ENCODE measurements at regions not wholly inside any gene's neighbourhood (a gene's known extent, or its start where the extent isn't known, plus 50 kb on each side); places are given as distances from the start of the nearest gene placed in this dataset.

DNA sequence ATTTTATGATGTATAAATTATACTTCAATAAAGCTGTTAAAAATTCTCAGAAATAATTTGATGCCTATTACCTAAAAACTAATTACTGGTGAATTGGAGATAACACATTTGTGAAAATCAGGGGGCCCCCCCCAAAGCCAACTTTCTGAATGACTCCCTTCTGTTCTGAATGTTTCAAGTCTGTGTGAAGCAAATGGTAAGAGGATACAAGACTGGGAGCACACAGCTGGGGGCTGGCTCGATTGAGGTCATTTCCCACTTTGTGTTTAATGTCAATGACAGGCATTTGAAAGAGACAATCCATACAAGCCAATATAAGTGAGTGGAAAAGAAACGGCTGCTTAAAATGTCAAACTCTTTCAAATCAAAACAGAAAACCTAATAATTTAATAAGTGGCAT, 155.8 kb downstream of the SH2D1A start:
- DNase-seq (ENCODE audit: low read depth, low spot score): no peak
- no peak for TF ChIP-seq CTCF (conservative IDR thresholded peaks at IDR 0.05)
- Mint-ChIP-seq H3K4me1 (peaks cover 40% of the 10 kb centered on the region), H3K27me3 (ENCODE audit: low read depth) (no peaks in the 10 kb centered on the region), H3K36me3 (ENCODE audit: low read depth) (no peaks in the 10 kb centered on the region), H3K4me3 (no peak overlapping the region), H3K9me3 (no peaks in the 10 kb centered on the region), H3K27ac (ENCODE audit: unreplicated experiment) (no peak overlapping the region)

DNA sequence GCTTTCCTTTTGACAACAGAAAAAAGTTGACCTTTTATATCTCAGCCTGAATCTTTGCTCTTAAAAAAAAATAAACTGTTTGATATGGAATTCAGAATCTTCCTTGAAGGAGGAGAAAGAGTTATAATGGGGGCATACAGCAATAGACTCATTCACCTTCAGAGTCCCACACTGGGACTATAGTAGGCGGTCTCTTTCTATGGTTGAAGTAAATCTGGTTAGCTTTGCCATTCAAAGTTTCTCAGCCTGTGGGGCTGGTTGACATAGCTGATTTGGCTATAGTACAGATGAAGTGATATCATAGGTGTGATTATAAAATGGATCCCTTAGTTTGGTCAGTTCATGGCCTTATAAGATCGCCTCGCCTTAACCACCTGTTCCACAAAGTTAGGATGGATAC, 156.2 kb downstream of the SH2D1A start:
- no peak for DNase-seq (ENCODE audit: low read depth, low spot score)
- Mint-ChIP-seq H3K36me3 (ENCODE audit: low read depth) (no peaks in the 10 kb centered on the region), H3K27me3 (ENCODE audit: low read depth) (no peaks in the 10 kb centered on the region), H3K4me1 (peaks cover 40% of the 10 kb centered on the region), H3K9me3 (no peaks in the 10 kb centered on the region), H3K27ac (ENCODE audit: unreplicated experiment) (no peak overlapping the region), H3K4me3 (no peak overlapping the region)
- no peak for TF ChIP-seq CTCF (conservative IDR thresholded peaks at IDR 0.05)

GRCh38 chrX:124504111-124504983, 158.0 kb downstream of the SH2D1A start:
- Mint-ChIP-seq H3K27ac (ENCODE audit: unreplicated experiment) (no peak overlapping the region), H3K4me3 (no peak overlapping the region), H3K36me3 (ENCODE audit: low read depth) (no peaks in the 10 kb centered on the region), H3K4me1 (peaks cover 40% of the 10 kb centered on the region), H3K9me3 (no peaks in the 10 kb centered on the region), H3K27me3 (ENCODE audit: low read depth) (no peaks in the 10 kb centered on the region)
- DNase-seq (ENCODE audit: low read depth, low spot score): no peak
- no peak for TF ChIP-seq CTCF (conservative IDR thresholded peaks at IDR 0.05)

GRCh38 chrX:124506066-124506465, 159.7 kb downstream of the SH2D1A start:
- Mint-ChIP-seq H3K4me3 (no peak overlapping the region), H3K4me1 (peaks cover 33% of the 10 kb centered on the region), H3K27me3 (ENCODE audit: low read depth) (no peaks in the 10 kb centered on the region), H3K36me3 (ENCODE audit: low read depth) (no peaks in the 10 kb centered on the region), H3K27ac (ENCODE audit: unreplicated experiment) (no peak overlapping the region), H3K9me3 (no peaks in the 10 kb centered on the region)
- TF ChIP-seq CTCF (conservative IDR thresholded peaks at IDR 0.05): no peak
- DNase-seq (ENCODE audit: low read depth, low spot score): no peak

DNA sequence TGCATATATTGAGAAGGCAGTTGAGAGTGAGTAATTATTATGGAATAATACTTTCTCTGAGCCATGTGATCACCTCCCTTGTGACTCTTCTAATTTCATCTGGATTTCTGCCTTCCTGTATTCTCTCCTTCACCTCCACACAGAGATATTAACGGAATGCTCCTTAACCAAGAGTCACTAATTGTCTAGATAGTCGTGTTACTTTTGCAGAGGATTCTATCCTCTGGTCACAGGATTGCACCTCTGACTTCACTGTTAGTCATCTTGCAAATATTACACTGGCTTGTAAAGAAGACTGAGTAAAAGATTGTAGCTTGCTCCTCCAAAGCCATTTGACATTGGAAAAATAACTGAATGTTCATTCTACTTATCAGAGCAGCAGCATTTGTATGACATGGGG, 160.9 kb downstream of the SH2D1A start:
- Mint-ChIP-seq H3K4me1 (peaks cover 22% of the 10 kb centered on the region), H3K27me3 (ENCODE audit: low read depth) (no peaks in the 10 kb centered on the region), H3K36me3 (ENCODE audit: low read depth) (no peaks in the 10 kb centered on the region), H3K27ac (ENCODE audit: unreplicated experiment) (no peak overlapping the region), H3K4me3 (no peak overlapping the region), H3K9me3 (no peaks in the 10 kb centered on the region)
- DNase-seq (ENCODE audit: low read depth, low spot score): no peak
- TF ChIP-seq CTCF (conservative IDR thresholded peaks at IDR 0.05): no peak

Data from neural crest cell (in vitro differentiated cells).